Activated T-helper 17 cell treated with anti-CD3 and anti-CD28 coated beads, Interleukin-2, amount 50 U/mL, for 72 hours (primary cell): ENCODE measurements at regions not wholly inside any gene's neighbourhood (a gene's known extent, or its start where the extent isn't known, plus 50 kb on each side); places are given as distances from the start of the nearest gene placed in this dataset.
"Not testable (repeated sequence)": the region's sequence is repeated elsewhere in the genome, so short reads cannot be mapped to it uniquely, and the experiment has no call there.

Experiments
- ATAC-seq: fragments of 150-1000 bp; cut with Tn5 transposase; replicated peaks from 2 replicates; pipeline ENCODE4 v1.10.0; 2021; ENCODE audit warnings: mild to moderate bottlenecking, moderate library complexity
- H3K27ac Mint-ChIP-seq: one replicate; pipeline ENCODE4 v1.8.0; 2022; ENCODE audit warnings: mixed read lengths
- H3K27me3 Mint-ChIP-seq: one replicate; pipeline ENCODE4 v1.8.0; 2022; ENCODE audit warnings: mixed read lengths
- H3K36me3 Mint-ChIP-seq: one replicate; pipeline ENCODE4 v1.8.0; 2022; ENCODE audit warnings: low read depth, mild to moderate bottlenecking, mixed read lengths
- H3K4me1 Mint-ChIP-seq: one replicate; pipeline ENCODE4 v1.8.0; 2022; ENCODE audit warnings: mixed read lengths
- H3K4me3 Mint-ChIP-seq: one replicate; pipeline ENCODE4 v1.8.0; 2022; ENCODE audit warnings: mild to moderate bottlenecking, mixed read lengths
- H3K9me3 Mint-ChIP-seq: one replicate; pipeline ENCODE4 v1.8.0; 2022; ENCODE audit warnings: mixed read lengths

GRCh38 chr16:16530744-16531143 lies 151.8 kb downstream of the NPIPA7 start:
- H3K4me3 Mint-ChIP-seq, H3K27ac Mint-ChIP-seq, H3K36me3 Mint-ChIP-seq, H3K4me1 Mint-ChIP-seq, H3K27me3 Mint-ChIP-seq, H3K9me3 Mint-ChIP-seq: not testable (repeated sequence)
- ATAC-seq: peak; percentile 53

- not testable (repeated sequence) for H3K4me1 Mint-ChIP-seq, H3K36me3 Mint-ChIP-seq, H3K27ac Mint-ChIP-seq, H3K4me3 Mint-ChIP-seq, H3K27me3 Mint-ChIP-seq, ATAC-seq, H3K9me3 Mint-ChIP-seq
These were observed 156.6 kb downstream of the NPIPA7 start for GRCh38 chr16:16535565-16535964.

- H3K27me3 Mint-ChIP-seq, H3K36me3 Mint-ChIP-seq, H3K27ac Mint-ChIP-seq, H3K4me3 Mint-ChIP-seq, H3K4me1 Mint-ChIP-seq, H3K9me3 Mint-ChIP-seq, ATAC-seq: not testable (repeated sequence)
These were observed 157.2 kb downstream of the NPIPA7 start for GRCh38 chr16:16536151-16536550.

- not testable (repeated sequence) for H3K9me3 Mint-ChIP-seq, ATAC-seq, H3K27ac Mint-ChIP-seq, H3K4me3 Mint-ChIP-seq, H3K4me1 Mint-ChIP-seq, H3K36me3 Mint-ChIP-seq
- peaks cover 19% of the 10 kb centered on the region for H3K27me3 Mint-ChIP-seq
These were observed 170.8 kb downstream of the NPIPA7 start for GRCh38 chr16:16549710-16550109.

GRCh38 chr16:16550824-16551223 lies 171.9 kb downstream of the NPIPA7 start:
- not testable (repeated sequence) for H3K36me3 Mint-ChIP-seq, ATAC-seq, H3K4me1 Mint-ChIP-seq, H3K27ac Mint-ChIP-seq, H3K4me3 Mint-ChIP-seq, H3K9me3 Mint-ChIP-seq
- peaks cover 20% of the 10 kb centered on the region for H3K27me3 Mint-ChIP-seq

- not testable (repeated sequence) for H3K4me3 Mint-ChIP-seq, H3K4me1 Mint-ChIP-seq, H3K27ac Mint-ChIP-seq
These were observed 173.9 kb downstream of the NPIPA7 start for GRCh38 chr16:16552819-16553340.

GRCh38 chr16:16559179-16559740 lies 180.3 kb downstream of the NPIPA7 start:
- not testable (repeated sequence) for H3K9me3 Mint-ChIP-seq, ATAC-seq, H3K4me3 Mint-ChIP-seq, H3K36me3 Mint-ChIP-seq, H3K27ac Mint-ChIP-seq, H3K4me1 Mint-ChIP-seq
- peaks cover 12% of the 10 kb centered on the region for H3K27me3 Mint-ChIP-seq

More at GRCh38 chr16:16552819-16553340, 173.9 kb downstream of the NPIPA7 start:
- peak; percentile 56 for ATAC-seq
- H3K27me3 Mint-ChIP-seq: peaks cover 16% of the 10 kb centered on the region
- H3K9me3 Mint-ChIP-seq, H3K36me3 Mint-ChIP-seq: not testable (repeated sequence)

- not testable (repeated sequence) for H3K27me3 Mint-ChIP-seq
These were observed 182.6 kb downstream of the NPIPA7 start for GRCh38 chr16:16561532-16561931.

GRCh38 chr16:16563962-16564361 lies 185.0 kb downstream of the NPIPA7 start:
- H3K9me3 Mint-ChIP-seq, H3K4me3 Mint-ChIP-seq, ATAC-seq, H3K27ac Mint-ChIP-seq, H3K36me3 Mint-ChIP-seq, H3K4me1 Mint-ChIP-seq, H3K27me3 Mint-ChIP-seq: not testable (repeated sequence)

More at GRCh38 chr16:16561532-16561931, 182.6 kb downstream of the NPIPA7 start:
- H3K4me1 Mint-ChIP-seq, H3K9me3 Mint-ChIP-seq, H3K36me3 Mint-ChIP-seq, H3K4me3 Mint-ChIP-seq, H3K27ac Mint-ChIP-seq, ATAC-seq: not testable (repeated sequence)

GRCh38 chr16:16565326-16565725 lies 186.4 kb downstream of the NPIPA7 start:
- not testable (repeated sequence) for ATAC-seq, H3K27me3 Mint-ChIP-seq, H3K4me3 Mint-ChIP-seq, H3K9me3 Mint-ChIP-seq, H3K36me3 Mint-ChIP-seq, H3K4me1 Mint-ChIP-seq, H3K27ac Mint-ChIP-seq

GRCh38 chr16:16570055-16570454 lies 191.1 kb downstream of the NPIPA7 start:
- ATAC-seq, H3K4me3 Mint-ChIP-seq, H3K27me3 Mint-ChIP-seq, H3K27ac Mint-ChIP-seq, H3K36me3 Mint-ChIP-seq, H3K9me3 Mint-ChIP-seq, H3K4me1 Mint-ChIP-seq: not testable (repeated sequence)

GRCh38 chr16:16570874-16571273 lies 191.9 kb downstream of the NPIPA7 start:
- not testable (repeated sequence) for H3K27me3 Mint-ChIP-seq, H3K27ac Mint-ChIP-seq, H3K4me3 Mint-ChIP-seq, H3K4me1 Mint-ChIP-seq, H3K36me3 Mint-ChIP-seq, ATAC-seq, H3K9me3 Mint-ChIP-seq

- ATAC-seq, H3K36me3 Mint-ChIP-seq, H3K4me3 Mint-ChIP-seq, H3K9me3 Mint-ChIP-seq, H3K27me3 Mint-ChIP-seq, H3K27ac Mint-ChIP-seq, H3K4me1 Mint-ChIP-seq: not testable (repeated sequence)
These were observed 193.3 kb downstream of the NPIPA7 start for GRCh38 chr16:16572130-16572774.

- not testable (repeated sequence) for H3K9me3 Mint-ChIP-seq, H3K27me3 Mint-ChIP-seq, H3K27ac Mint-ChIP-seq, ATAC-seq, H3K4me1 Mint-ChIP-seq, H3K4me3 Mint-ChIP-seq, H3K36me3 Mint-ChIP-seq
These were observed 198.1 kb downstream of the NPIPA7 start for GRCh38 chr16:16577062-16577461.

GRCh38 chr16:16578701-16579100 lies 199.8 kb downstream of the NPIPA7 start:
- no peak for ATAC-seq
- Mint-ChIP-seq H3K27ac (no peak overlapping the region), H3K36me3 (no peaks in the 10 kb centered on the region), H3K27me3 (peaks cover 4% of the 10 kb centered on the region), H3K9me3 (peaks cover 4% of the 10 kb centered on the region), H3K4me1 (peaks cover 5% of the 10 kb centered on the region), H3K4me3 (no peak overlapping the region)
